HCT116 (cell line): ENCODE measurements at regions not wholly inside any gene's neighbourhood (a gene's known extent, or its start where the extent isn't known, plus 50 kb on each side); places are given as distances from the start of the nearest gene placed in this dataset.

Experiments used
- ATAC-seq: fragments of 200-7000 bp; cut with Tn5 transposase; 2 replicates; pipeline ENCODE4 v1.9.1; 2020; ENCODE audit warnings: mild to moderate bottlenecking, moderate library complexity
- BruUV-seq: library from RNA; stranded (reverse); fragments of 400-500 nt; replicated peaks from 2 replicates; lab custom pipeline; 2021; lab: Mats Ljungman, UMichigan
- CTCF ChIA-PET: fragments of 300-600 bp; sonication (Branson Sonifier 250); formaldehyde crosslinking; loops from one replicate; lab custom pipeline; 2021; ENCODE audit warnings: antibody characterized with exemption; lab: Charles Lee
- POLR2A ChIA-PET: fragments of 300-600, 350-600 bp; sonication (Branson Sonifier 250); formaldehyde crosslinking; loops from one replicate; lab custom pipeline; 2021; ENCODE audit warnings: antibody characterized with exemption; lab: Charles Lee
- RAD21 ChIA-PET, 2 experiments: fragments of 300-600 bp; sonication (Branson Sonifier 250); formaldehyde crosslinking; loops; one replicate each; lab custom pipeline; 2023; ENCODE audit warnings: low total read pairs in 2 of 2; ENCODE audit not compliant: uncharacterized antibody in 2 of 2, unreplicated experiment in 2 of 2, low non-redundant PET in 1 of 2; lab: Charles Lee
- DNase-seq: peaks from one replicate; pipeline ENCODE4 v3.0.0-alpha.2; 2010; ENCODE audit warnings: low read depth, low spot score
- H2AFZ ChIP-seq: fragments of 200-600 bp; shearing (Covaris generic), sonication (generic); 2 replicates; pipeline ENCODE4 v1.6.1; 2017; ENCODE audit warnings: low read depth, mixed run types, mixed read lengths, antibody characterized with exemption, low read length; ENCODE audit not compliant: poor library complexity, severe bottlenecking
- H3K27ac ChIP-seq: 2 replicates; pipeline ENCODE4 v1.5.1; 2012; ENCODE audit warnings: low read depth, low read length
- H3K27me3 ChIP-seq: fragments of 200-600 bp; sonication (generic); 2 replicates; pipeline ENCODE4 v1.6.1; 2016; ENCODE audit warnings: mixed run types, low read length, mixed read lengths; ENCODE audit not compliant: insufficient read depth
- H3K36me3 ChIP-seq, 2 experiments: fragments of 200-500 bp in 1 of 2; fragments of 200-600 bp in 1 of 2; sonication (Bioruptor generic) in 1 of 2; sonication (generic) in 1 of 2; 2 replicates each; pipeline versions ENCODE4 v1.5.1 to v1.6.1; 2014 to 2016; ENCODE audit warnings: low read length in 2 of 2, inconsistent platforms in 1 of 2, mixed read lengths in 1 of 2, mixed run types in 1 of 2; ENCODE audit not compliant: insufficient read depth in 2 of 2, control insufficient read depth in 1 of 2
- H3K4me1 ChIP-seq, 2 experiments: fragments of 200-600 bp in 1 of 2; sonication (generic) in 1 of 2; 2 replicates each; pipeline versions ENCODE4 v1.5.1 to v1.6.1; 2012 to 2017; ENCODE audit warnings: low read length in 2 of 2, inconsistent platforms in 1 of 2, mild to moderate bottlenecking in 1 of 2, mixed read lengths in 1 of 2, mixed run types in 1 of 2, moderate library complexity in 1 of 2; ENCODE audit not compliant: insufficient read depth in 2 of 2, control insufficient read depth in 1 of 2
- H3K4me2 ChIP-seq: fragments of 200-600 bp; sonication (generic); 2 replicates; pipeline ENCODE4 v1.6.1; 2017; ENCODE audit warnings: mixed run types, low read length, mixed read lengths
- H3K4me3 ChIP-seq, 2 experiments: fragments of 200-600 bp in 1 of 2; sonication (generic) in 1 of 2; replicated peaks in 1 of 2; 2 replicates each; pipeline ENCODE4 v1.5.1; 2011 to 2016; ENCODE audit warnings: low read length in 2 of 2, control low read depth in 1 of 2, low read depth in 1 of 2, mild to moderate bottlenecking in 1 of 2, mixed read lengths in 1 of 2, mixed run types in 1 of 2
- H3K79me2 ChIP-seq: fragments of 200-600 bp; sonication (generic); 2 replicates; pipeline ENCODE4 v1.6.1; 2017; ENCODE audit warnings: mild to moderate bottlenecking, mixed run types, low read length, moderate library complexity, mixed read lengths; ENCODE audit not compliant: insufficient read depth
- H3K9ac ChIP-seq: fragments of 200-600 bp; sonication (generic); 2 replicates; pipeline ENCODE4 v1.6.1; 2016; ENCODE audit warnings: low read length, mixed read lengths
- H3K9me2 ChIP-seq: fragments of 200-600 bp; sonication (generic), shearing (Covaris generic); 2 replicates; pipeline ENCODE4 v1.6.1; 2017; ENCODE audit warnings: mixed run types, mild to moderate bottlenecking, moderate library complexity; ENCODE audit not compliant: insufficient read depth
- H3K9me3 ChIP-seq, 2 experiments: fragments of 200-500 bp in 1 of 2; fragments of 200-600 bp in 1 of 2; sonication (Bioruptor generic) in 1 of 2; sonication (generic) in 1 of 2; 2 replicates each; pipeline ENCODE4 v1.6.1; 2014 to 2017; ENCODE audit warnings: low read length in 2 of 2, mixed read lengths in 2 of 2, inconsistent platforms in 1 of 2, low read depth in 1 of 2, mild to moderate bottlenecking in 1 of 2, mixed run types in 1 of 2, moderate library complexity in 1 of 2; ENCODE audit not compliant: control insufficient read depth in 1 of 2, insufficient read depth in 1 of 2
- H4K20me1 ChIP-seq: fragments of 200-600 bp; sonication (generic), shearing (Covaris generic); 2 replicates; pipeline ENCODE4 v1.6.1; 2017; ENCODE audit warnings: mixed run types, mild to moderate bottlenecking, moderate library complexity; ENCODE audit not compliant: insufficient read depth
- EZH2 ChIP-seq: fragments of 200-600 bp; sonication (generic); IDR thresholded peaks from 2 replicates; pipeline ENCODE4 v1.6.1; 2017; ENCODE audit warnings: antibody characterized with exemption, mixed run types
- EZH2phosphoT487 ChIP-seq: fragments of 200-600 bp; IDR thresholded peaks from 2 replicates; pipeline ENCODE4 v1.6.1; 2018; ENCODE audit warnings: antibody characterized with exemption, borderline replicate concordance
- FOSL1 ChIP-seq: IDR thresholded peaks from 2 replicates; pipeline ENCODE4 v1.6.1; 2012; ENCODE audit warnings: low read depth
- JUND ChIP-seq: IDR thresholded peaks from 2 replicates; pipeline ENCODE4 v1.6.1; 2012
- POLR2A ChIP-seq: IDR thresholded peaks from 2 replicates; pipeline ENCODE4 v1.7.0; 2011; ENCODE audit warnings: borderline replicate concordance; ENCODE audit not compliant: insufficient read depth, insufficient read length; ENCODE audit errors: extremely low read depth
- RAD21 ChIP-seq: IDR thresholded peaks from 2 replicates; pipeline ENCODE4 v1.6.1; 2012; ENCODE audit warnings: low read depth, mild to moderate bottlenecking
- SIN3A ChIP-seq: IDR thresholded peaks from 2 replicates; pipeline ENCODE4 v1.6.1; 2012; ENCODE audit warnings: low read depth
- TCF7L2 ChIP-seq: IDR thresholded peaks from 2 replicates; pipeline ENCODE4 v1.7.0; 2011; ENCODE audit warnings: borderline replicate concordance, inconsistent platforms; ENCODE audit not compliant: insufficient read depth, insufficient read length; ENCODE audit errors: extremely low read depth
- ZBTB33 ChIP-seq: IDR thresholded peaks from 2 replicates; pipeline ENCODE4 v1.6.1; 2011; ENCODE audit warnings: mild to moderate bottlenecking, low read length, moderate library complexity; ENCODE audit not compliant: insufficient replicate concordance; ENCODE audit errors: extremely low read depth
- ZNF274 ChIP-seq: fragments of 200-500 bp; sonication (Bioruptor generic); IDR thresholded peaks from 2 replicates; pipeline ENCODE4 v1.6.1; 2014; ENCODE audit warnings: mild to moderate bottlenecking, low read depth, low read length, inconsistent platforms
- intact Hi-C: fragments of 100-400 bp; cut with micrococcal nuclease; formaldehyde crosslinking; loops from 2 replicates; pipeline ENCODE4 v1.10.0; 2022
- TF ChIP-seq, protein P1 (sequence below): IDR thresholded peaks from 2 replicates; pipeline ENCODE4 v1.6.1; 2012

- TF ChIP-seq ZBTB33 (no peak), FOSL1 (no peak)
- TF ChIP-seq, protein P1, sequence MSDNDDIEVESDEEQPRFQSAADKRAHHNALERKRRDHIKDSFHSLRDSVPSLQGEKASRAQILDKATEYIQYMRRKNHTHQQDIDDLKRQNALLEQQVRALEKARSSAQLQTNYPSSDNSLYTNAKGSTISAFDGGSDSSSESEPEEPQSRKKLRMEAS: no peak
Observed at GRCh38 chr2:41722668-41723369, 325.0 kb upstream of the PKDCC start (continued).

DNA sequence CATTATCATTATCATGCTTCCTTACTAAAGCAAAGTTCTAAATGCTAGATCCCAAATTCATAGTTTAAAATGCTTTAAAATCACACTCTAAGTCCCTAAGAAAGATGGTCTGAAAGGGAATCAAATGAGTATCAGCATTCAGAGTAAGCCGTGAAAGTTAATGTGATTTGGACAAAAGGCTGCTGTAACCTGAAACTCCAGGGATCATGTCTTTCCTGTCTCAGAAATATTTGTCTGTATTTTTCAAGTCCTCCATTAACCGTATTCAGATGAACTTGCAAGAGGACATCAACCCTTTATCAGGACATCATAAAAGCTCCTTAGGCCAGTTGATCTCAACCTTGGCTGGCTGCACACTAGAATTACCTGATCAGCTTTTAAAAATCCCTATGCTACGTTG lies 324.3 kb upstream of the PKDCC start:
- ChIA-PET POLR2A (no interaction called here), RAD21 (no interaction called here), CTCF (no interaction called here)
- ATAC-seq: no peak
- no peak overlapping the region for H3K4me2 ChIP-seq
- no TSS peak for BruUV-seq
- H3K36me3 ChIP-seq: no peaks in the 10 kb centered on the region
- no peaks in the 10 kb centered on the region for H3K9me2 ChIP-seq
- H3K27me3 ChIP-seq: no peaks in the 10 kb centered on the region
- DNase-seq: no peak
- H3K9ac ChIP-seq: no peak overlapping the region
- H3K4me3 ChIP-seq: no peak overlapping the region
- no peak overlapping the region for H3K27ac ChIP-seq
- H2AFZ ChIP-seq: no peak overlapping the region
- H3K4me1 ChIP-seq: no peaks in the 10 kb centered on the region
- no peaks in the 10 kb centered on the region for H4K20me1 ChIP-seq
- TF ChIP-seq EZH2: no peak
- no peak for TF ChIP-seq ZNF274
- no peak for TF ChIP-seq SIN3A
- TF ChIP-seq TCF7L2: no peak
- no peak for TF ChIP-seq RAD21
- no peak for TF ChIP-seq EZH2phosphoT487
- no peak for TF ChIP-seq FOSL1
- TF ChIP-seq JUND: no peak
- TF ChIP-seq POLR2A: no peak
- intact Hi-C loops: no loop called here
- H3K79me2 ChIP-seq: no peaks in the 10 kb centered on the region
- H3K9me3 ChIP-seq: no peaks in the 10 kb centered on the region
